Chondrocyte (in vitro differentiated cells): ENCODE measurements at regions not wholly inside any gene's neighbourhood (a gene's known extent, or its start where the extent isn't known, plus 50 kb on each side); places are given as distances from the start of the nearest gene placed in this dataset.

Experiments
- DNase-seq: peaks from one replicate; pipeline ENCODE4 v3.0.0; 2021; ENCODE audit warnings: mixed read lengths, low spot score
- H3K27ac Mint-ChIP-seq: one replicate; pipeline ENCODE4 v1.8.0; 2021; ENCODE audit warnings: mild to moderate bottlenecking, moderate library complexity, mixed read lengths; ENCODE audit not compliant: unreplicated experiment
- H3K27me3 Mint-ChIP-seq: 2 replicates; pipeline ENCODE4 v1.8.0; 2021; ENCODE audit warnings: low read depth, mixed read lengths
- H3K36me3 Mint-ChIP-seq: 2 replicates; pipeline ENCODE4 v1.8.0; 2021; ENCODE audit warnings: low read depth, mixed read lengths
- H3K4me1 Mint-ChIP-seq: 2 replicates; pipeline ENCODE4 v1.8.0; 2021; ENCODE audit warnings: low read depth, mild to moderate bottlenecking, mixed read lengths
- H3K4me3 Mint-ChIP-seq: one replicate; pipeline ENCODE4 v1.8.0; 2021; ENCODE audit warnings: mild to moderate bottlenecking, moderate library complexity, mixed read lengths; ENCODE audit not compliant: unreplicated experiment
- H3K9me3 Mint-ChIP-seq: 2 replicates; pipeline ENCODE4 v1.8.0; 2021; ENCODE audit warnings: low read depth, mixed read lengths
- CTCF ChIP-seq: fragments of 200-600 bp; sonication (generic); IDR thresholded peaks from 2 replicates; pipeline ENCODE4 v1.5.0; 2021; ENCODE audit warnings: antibody characterized with exemption, mild to moderate bottlenecking, moderate library complexity

DNA sequence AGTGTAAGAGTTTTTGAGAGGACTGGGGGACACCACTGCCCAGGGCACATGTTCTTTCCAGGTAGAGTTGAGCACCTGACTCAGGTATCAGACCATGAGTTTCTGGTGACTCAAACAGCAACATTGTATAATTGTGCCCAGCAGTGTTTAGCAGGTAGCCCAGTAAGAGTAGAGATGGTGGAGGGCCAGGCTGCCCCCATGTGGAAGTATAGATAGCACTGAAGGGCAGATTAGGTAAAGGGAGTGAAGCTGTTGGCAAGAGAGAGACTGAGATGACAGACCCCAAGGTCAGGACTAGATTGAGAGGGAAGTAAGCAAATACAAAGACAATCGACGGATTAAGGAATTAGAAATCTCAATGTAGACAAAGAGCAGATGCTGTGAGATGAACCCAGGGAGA lies 74.6 kb downstream of the TRIM42 start:
- no peaks in the 10 kb centered on the region for H3K36me3 Mint-ChIP-seq
- no peaks in the 10 kb centered on the region for H3K9me3 Mint-ChIP-seq
- H3K4me1 Mint-ChIP-seq = no peaks in the 10 kb centered on the region
- H3K27me3 Mint-ChIP-seq = peaks cover 74% of the 10 kb centered on the region
- H3K4me3 Mint-ChIP-seq = no peak overlapping the region
- H3K27ac Mint-ChIP-seq = no peak overlapping the region
- TF ChIP-seq CTCF = no peak
- DNase-seq = no peak

- Mint-ChIP-seq H3K27me3 (peaks cover 72% of the 10 kb centered on the region), H3K36me3 (no peaks in the 10 kb centered on the region), H3K9me3 (no peaks in the 10 kb centered on the region), H3K27ac (no peak overlapping the region), H3K4me3 (no peak overlapping the region), H3K4me1 (no peaks in the 10 kb centered on the region)
- no peak for DNase-seq
- no peak for TF ChIP-seq CTCF
Observed at GRCh38 chr3:140753865-140754754, 76.2 kb downstream of the TRIM42 start.

- Mint-ChIP-seq H3K27me3 (peaks cover 68% of the 10 kb centered on the region), H3K9me3 (no peaks in the 10 kb centered on the region), H3K36me3 (no peaks in the 10 kb centered on the region), H3K4me3 (no peak overlapping the region), H3K27ac (no peak overlapping the region), H3K4me1 (no peaks in the 10 kb centered on the region)
- no peak for TF ChIP-seq CTCF
- no peak for DNase-seq
Observed at GRCh38 chr3:140754936-140755335, 77.1 kb downstream of the TRIM42 start.

- no peak overlapping the region for H3K4me3 Mint-ChIP-seq
- H3K4me1 Mint-ChIP-seq = no peaks in the 10 kb centered on the region
- peaks cover 65% of the 10 kb centered on the region for H3K27me3 Mint-ChIP-seq
- no peak for TF ChIP-seq CTCF
- DNase-seq = no peak
- no peaks in the 10 kb centered on the region for H3K9me3 Mint-ChIP-seq
- no peak overlapping the region for H3K27ac Mint-ChIP-seq
- no peaks in the 10 kb centered on the region for H3K36me3 Mint-ChIP-seq
Observed at GRCh38 chr3:140756240-140757016, 78.6 kb downstream of the TRIM42 start.

GRCh38 chr3:140758791-140759444 lies 81.1 kb downstream of the TRIM42 start:
- Mint-ChIP-seq H3K36me3 (no peaks in the 10 kb centered on the region), H3K4me3 (no peak overlapping the region), H3K9me3 (no peaks in the 10 kb centered on the region), H3K27me3 (peaks cover 56% of the 10 kb centered on the region), H3K27ac (no peak overlapping the region), H3K4me1 (no peaks in the 10 kb centered on the region)
- DNase-seq = no peak
- no peak for TF ChIP-seq CTCF
